AG04450 (cell line): ENCODE measurements at regions not wholly inside any gene's neighbourhood (a gene's known extent, or its start where the extent isn't known, plus 50 kb on each side); places are given as distances from the start of the nearest gene placed in this dataset.
"Not testable (repeated sequence)": the region's sequence is repeated elsewhere in the genome, so short reads cannot be mapped to it uniquely, and the experiment has no call there.

Experiments
- CTCF ChIA-PET: fragments of 300-600, 350-600 bp; formaldehyde crosslinking; extraction: SDS; loops from one replicate; lab custom pipeline; 2022; ENCODE audit warnings: antibody characterized with exemption, inconsistent platforms; lab: Charles Lee
- POLR2A ChIA-PET: fragments of 350-600 bp; formaldehyde crosslinking; extraction: SDS; loops from one replicate; lab custom pipeline; 2021; ENCODE audit warnings: antibody characterized with exemption, inconsistent platforms; lab: Yijun Ruan, JAX
- DNase-seq: peaks from one replicate; pipeline ENCODE4 v3.0.0-alpha.2; 2011; ENCODE audit warnings: low read depth, low spot score
- H3K27ac ChIP-seq: one replicate; pipeline ENCODE4 v1.5.1; 2012; ENCODE audit warnings: low read depth, low read length, control low read depth
- H3K27me3 ChIP-seq: one replicate; pipeline ENCODE4 v1.6.0; 2012; ENCODE audit warnings: low read length; ENCODE audit not compliant: control insufficient read depth, insufficient read depth
- H3K4me3 ChIP-seq: 2 replicates; pipeline ENCODE4 v1.5.1; 2011; ENCODE audit warnings: mild to moderate bottlenecking, low read depth, low read length, control low read depth
- H3K9me3 ChIP-seq: 2 replicates; pipeline ENCODE4 v1.5.1; 2012; ENCODE audit warnings: low read length; ENCODE audit not compliant: control insufficient read depth, insufficient read depth
- CTCF ChIP-seq: IDR thresholded peaks from 2 replicates; pipeline ENCODE4 v1.5.1; 2011; ENCODE audit warnings: low read depth, low read length, control low read depth, inconsistent platforms

- no peak overlapping the region for H3K4me3 ChIP-seq
- DNase-seq = no peak
- no peaks in the 10 kb centered on the region for H3K27me3 ChIP-seq
- H3K9me3 ChIP-seq = no peaks in the 10 kb centered on the region
- TF ChIP-seq CTCF = no peak
- ChIA-PET CTCF (interaction anchor here (0.5 to 0.7 kb wide), 3 partner anchors 112 to 454 kb away, joined by 3 to 4 read pairs (median 4); no protein-coding TSS in a partner anchor), POLR2A (no interaction called here)
- no peak overlapping the region for H3K27ac ChIP-seq
Observed at GRCh38 chr5:67799732-67800234, 415.8 kb upstream of the PIK3R1 start.

- CTCF ChIA-PET, H3K9me3 ChIP-seq, H3K27ac ChIP-seq, POLR2A ChIA-PET, H3K27me3 ChIP-seq, H3K4me3 ChIP-seq, DNase-seq: not testable (repeated sequence)
Observed at GRCh38 chr5:67798470-67798869, 417.1 kb upstream of the PIK3R1 start.

DNA sequence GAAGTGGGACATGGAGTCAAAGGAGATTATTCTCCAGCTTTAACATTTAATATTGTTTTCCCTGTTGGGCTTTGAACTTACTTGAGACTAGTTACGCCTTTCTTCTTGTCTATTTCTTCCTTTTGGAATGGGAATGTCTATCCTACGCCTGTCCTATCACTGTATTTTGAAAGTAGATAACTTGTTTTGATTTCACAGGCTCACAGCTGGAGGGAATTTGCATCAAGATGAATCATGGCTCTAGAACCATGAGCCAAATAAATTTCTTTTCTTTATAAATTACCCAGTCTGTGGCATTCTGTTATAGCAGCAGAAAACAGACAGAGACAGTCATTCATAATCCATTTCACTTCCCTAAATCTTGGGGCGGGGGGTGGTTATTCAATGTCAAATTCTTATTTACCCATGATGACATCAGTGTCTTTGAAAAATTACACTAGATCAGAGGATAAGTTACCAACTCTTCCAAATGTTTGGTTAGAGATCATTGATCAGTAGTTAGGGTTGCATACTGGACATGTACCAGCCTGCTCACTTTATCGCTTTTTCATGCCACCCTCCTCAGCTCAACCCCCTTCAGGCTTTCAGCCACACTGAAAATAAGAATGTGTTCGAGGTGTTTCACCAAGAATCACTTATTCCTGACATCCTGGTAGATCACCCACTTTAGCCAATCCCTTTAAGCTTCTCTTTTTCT lies 419.6 kb upstream of the PIK3R1 start:
- ChIA-PET CTCF (no interaction called here), POLR2A (no interaction called here)
- Histone ChIP-seq H3K27me3 (no peaks in the 10 kb centered on the region), H3K9me3 (no peaks in the 10 kb centered on the region), H3K27ac (no peak overlapping the region), H3K4me3 (no peak overlapping the region)
- TF ChIP-seq CTCF = no peak
- DNase-seq = no peak

- Histone ChIP-seq H3K4me3 (no peak overlapping the region), H3K9me3 (no peaks in the 10 kb centered on the region), H3K27ac (no peak overlapping the region), H3K27me3 (no peaks in the 10 kb centered on the region)
- TF ChIP-seq CTCF = no peak
- DNase-seq = no peak
- POLR2A ChIA-PET = no interaction called here
- CTCF ChIA-PET = no interaction called here
Observed at GRCh38 chr5:67793966-67794365, 421.6 kb upstream of the PIK3R1 start.

- CTCF ChIA-PET = no interaction called here
- POLR2A ChIA-PET = no interaction called here
- Histone ChIP-seq H3K27ac (no peak overlapping the region), H3K9me3 (no peaks in the 10 kb centered on the region), H3K27me3 (no peaks in the 10 kb centered on the region), H3K4me3 (no peak overlapping the region)
- no peak for DNase-seq
- TF ChIP-seq CTCF = no peak
Observed at GRCh38 chr5:67793418-67793817, 422.1 kb upstream of the PIK3R1 start.
